Psoas muscle (tissue), 7 donors: ENCODE measurements at regions not wholly inside any gene's neighbourhood (a gene's known extent, or its start where the extent isn't known, plus 50 kb on each side); places are given as distances from the start of the nearest gene placed in this dataset.

ENCODE experiments used
- ATAC-seq, 4 donors: fragments of 200-7000 bp; cut with Tn5 transposase; one replicate each; pipeline ENCODE4 v1.9.1; 2020; ENCODE audit warnings: moderate library complexity in 3 of 4, mild to moderate bottlenecking in 2 of 4
- DNase-seq, 2 donors: peaks; one replicate each; pipeline ENCODE4 v3.0.0-alpha.2; 2020
- H3K27ac ChIP-seq: fragments of 200-600 bp; one replicate; pipeline ENCODE4 v1.8.0; 2022
- H3K27me3 ChIP-seq, 3 donors: fragments of 200-600 bp in 1 of 3; one replicate each; pipeline versions ENCODE4 v1.6.1 to v1.8.0; 2013 to 2022; ENCODE audit warnings: low read length in 2 of 3, mild to moderate bottlenecking in 2 of 3, moderate library complexity in 1 of 3; ENCODE audit not compliant: insufficient read depth in 3 of 3
- H3K36me3 ChIP-seq, 2 donors: fragments of 200-600 bp in 1 of 2; one replicate each; pipeline versions ENCODE4 v1.6.1 to v1.8.0; 2013 to 2022; ENCODE audit warnings: low read depth in 1 of 2, mild to moderate bottlenecking in 1 of 2, moderate library complexity in 1 of 2; ENCODE audit not compliant: insufficient read depth in 1 of 2
- H3K4me1 ChIP-seq: fragments of 200-600 bp; one replicate; pipeline ENCODE4 v1.8.0; 2022
- H3K4me3 ChIP-seq: fragments of 200-600 bp; one replicate; pipeline ENCODE4 v1.8.0; 2022; ENCODE audit warnings: mild to moderate bottlenecking
- H3K9me3 ChIP-seq: fragments of 200-600 bp; one replicate; pipeline ENCODE4 v1.8.0; 2022
- WGBS, 3 donors: extraction: QIAGEN DNeasy Blood & Tissue Kit; methylation state at CpG; one replicate each; pipeline versions ENCODE4 v1.1.6 to v1.1.7; 2013; 5-methylcytosine and 5-hydroxymethylcytosine counted together
- intact Hi-C, 2 donors: fragments of 100-400 bp; cut with DNase I; formaldehyde crosslinking; loops; one replicate each; pipeline versions ENCODE4 v1.11.0 to v1.14.2; 2022
- TF ChIP-seq, protein P1 (sequence below): fragments of 200-600 bp; IDR thresholded peaks from one replicate; pipeline ENCODE4 v1.8.0; 2022; ENCODE audit warnings: antibody characterized with exemption
- donor health status: healthy with polysubstance abuse.
- donor health status: DM: no; HTN: no; CAD: no; lungs with moderate emphysema.
- donor health status: Bipolar disorder and iron deficiency.
- donor health status: healthy.
- donor health status: DM: yes; HTN: yes; CAD: no.
- donor health status: DM: no; HTN: no; CAD: no.
- donor health status: DM: yes; HTN: yes; CAD: no.

DNA sequence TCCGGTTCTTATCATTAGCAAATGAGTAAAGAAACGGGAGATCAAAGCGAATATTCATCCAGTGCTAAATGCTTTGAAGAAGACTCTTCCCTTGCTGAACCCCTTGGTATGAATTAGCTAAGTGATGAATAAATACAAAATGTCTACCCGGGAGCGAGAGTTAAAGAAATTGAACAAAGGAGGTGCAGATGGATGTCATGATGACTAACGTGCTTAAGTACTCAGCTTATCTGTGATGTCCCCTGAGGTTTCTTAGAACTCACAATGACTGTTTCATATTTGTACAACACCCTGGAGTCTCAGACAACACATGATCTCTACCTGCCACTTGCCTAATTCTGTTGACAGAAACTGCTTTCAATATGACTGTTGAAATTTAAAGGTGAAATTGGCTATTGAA, 148.5 kb downstream of the TMEM200C start:
- no peaks in the 10 kb centered on the region for H3K9me3 ChIP-seq
- H3K4me1 ChIP-seq, result no peaks in the 10 kb centered on the region
- peaks cover 0 to 4% (median 0%) of the 10 kb centered on the region in 3 donors for H3K27me3 ChIP-seq
- ATAC-seq (no peak), DNase-seq (no peak)
- 57 to 59% (median 58%) methylated on average over 6 of the region's 6 CpGs for WGBS, 3 donors
- intact Hi-C loops, result no loop called here
- H3K4me3 ChIP-seq, result no peak overlapping the region
- H3K27ac ChIP-seq, result no peak overlapping the region
- no peaks in the 10 kb centered on the region for H3K36me3 ChIP-seq
- TF ChIP-seq, protein P1, sequence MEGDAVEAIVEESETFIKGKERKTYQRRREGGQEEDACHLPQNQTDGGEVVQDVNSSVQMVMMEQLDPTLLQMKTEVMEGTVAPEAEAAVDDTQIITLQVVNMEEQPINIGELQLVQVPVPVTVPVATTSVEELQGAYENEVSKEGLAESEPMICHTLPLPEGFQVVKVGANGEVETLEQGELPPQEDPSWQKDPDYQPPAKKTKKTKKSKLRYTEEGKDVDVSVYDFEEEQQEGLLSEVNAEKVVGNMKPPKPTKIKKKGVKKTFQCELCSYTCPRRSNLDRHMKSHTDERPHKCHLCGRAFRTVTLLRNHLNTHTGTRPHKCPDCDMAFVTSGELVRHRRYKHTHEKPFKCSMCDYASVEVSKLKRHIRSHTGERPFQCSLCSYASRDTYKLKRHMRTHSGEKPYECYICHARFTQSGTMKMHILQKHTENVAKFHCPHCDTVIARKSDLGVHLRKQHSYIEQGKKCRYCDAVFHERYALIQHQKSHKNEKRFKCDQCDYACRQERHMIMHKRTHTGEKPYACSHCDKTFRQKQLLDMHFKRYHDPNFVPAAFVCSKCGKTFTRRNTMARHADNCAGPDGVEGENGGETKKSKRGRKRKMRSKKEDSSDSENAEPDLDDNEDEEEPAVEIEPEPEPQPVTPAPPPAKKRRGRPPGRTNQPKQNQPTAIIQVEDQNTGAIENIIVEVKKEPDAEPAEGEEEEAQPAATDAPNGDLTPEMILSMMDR, result no peak

DNA sequence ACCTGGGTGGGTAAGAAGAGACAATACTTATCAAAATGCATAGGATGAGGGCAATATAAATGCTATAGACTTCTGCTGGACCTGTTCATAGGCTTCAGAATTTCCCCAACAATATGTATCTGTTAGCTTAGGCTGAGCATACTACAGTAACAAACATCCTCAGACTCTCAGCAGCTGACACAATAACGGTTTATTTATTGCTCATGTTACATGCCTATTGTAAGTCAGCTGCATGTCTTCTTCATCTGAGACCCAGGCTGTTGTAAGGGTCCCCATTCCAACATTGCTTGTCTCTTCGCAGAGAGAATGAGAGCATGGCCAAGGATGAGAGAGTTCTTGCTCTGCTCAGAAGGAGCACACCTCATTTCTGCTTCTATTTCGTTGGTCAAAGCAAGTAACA, 150.7 kb downstream of the TMEM200C start:
- H3K9me3 ChIP-seq, result no peaks in the 10 kb centered on the region
- H3K4me3 ChIP-seq, result no peak overlapping the region
- H3K36me3 ChIP-seq, result no peaks in the 10 kb centered on the region
- no peak overlapping the region for H3K27ac ChIP-seq
- TF ChIP-seq, protein P1, result no peak
- H3K27me3 ChIP-seq, result peaks cover 0 to 4% (median 0%) of the 10 kb centered on the region in 3 donors
- H3K4me1 ChIP-seq, result no peaks in the 10 kb centered on the region
- no peak for DNase-seq
- intact Hi-C loops, result no loop called here
- ATAC-seq, result no peak
- 54 to 56% (median 55%) methylated on average over 3 of the region's 3 CpGs for WGBS, 3 donors

DNA sequence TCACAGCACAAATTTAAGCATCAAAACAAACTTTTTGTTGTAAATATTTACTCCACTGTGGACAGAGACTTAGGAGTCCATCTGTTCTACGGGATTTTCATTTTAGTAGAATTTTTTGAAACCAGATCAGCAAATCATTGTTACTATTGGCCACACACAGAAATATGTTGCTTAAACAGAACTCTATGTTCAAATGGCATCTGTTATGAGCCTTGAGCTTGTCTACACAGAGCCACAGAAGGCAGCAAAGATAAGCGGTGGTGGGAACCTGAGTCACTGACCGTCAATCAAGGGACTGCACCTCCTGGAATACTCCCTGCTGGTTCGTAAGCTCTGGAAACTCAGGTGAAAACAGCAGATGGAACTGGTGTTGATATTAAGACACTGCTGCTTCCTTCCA, 156.8 kb downstream of the TMEM200C start:
- Histone ChIP-seq H3K4me3 (no peak overlapping the region), H3K27me3 (peaks cover 0 to 4% (median 0%) of the 10 kb centered on the region in 3 donors), H3K9me3 (no peaks in the 10 kb centered on the region), H3K4me1 (no peaks in the 10 kb centered on the region), H3K27ac (no peak overlapping the region), H3K36me3 (no peaks in the 10 kb centered on the region)
- DNase-seq, result no peak
- TF ChIP-seq, protein P1, result no peak
- 63 to 77% (median 68%) methylated on average over 4 of the region's 4 CpGs for WGBS, 3 donors
- intact Hi-C loops, result no loop called here
- ATAC-seq, result no peak

DNA sequence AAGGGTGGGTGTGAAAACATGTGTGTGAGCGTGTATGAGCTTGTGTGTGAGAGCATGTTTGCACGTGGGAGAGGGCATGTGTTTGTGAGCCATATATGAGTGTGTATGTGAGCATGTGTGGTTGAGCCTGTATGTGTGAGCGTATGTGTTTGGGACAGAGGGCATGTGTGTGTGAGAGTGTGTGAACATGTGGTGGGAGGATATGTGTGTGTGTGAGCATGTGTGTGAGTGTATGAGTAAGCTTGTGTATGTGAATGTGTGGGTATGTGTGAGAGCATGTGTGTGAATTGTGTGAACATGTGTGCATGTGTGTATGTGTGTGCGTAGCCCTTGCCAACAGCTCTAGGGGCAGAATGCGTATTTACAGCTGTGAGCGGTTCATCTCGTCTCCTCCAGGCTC, 163.0 kb downstream of the TMEM200C start:
- no peaks in the 10 kb centered on the region for H3K4me1 ChIP-seq
- WGBS, 3 donors, result 88 to 90% (median 90%) methylated on average over 7 of the region's 7 CpGs

More for the DNA sequence above, 163.0 kb downstream of the TMEM200C start:
- Histone ChIP-seq H3K9me3 (no peaks in the 10 kb centered on the region), H3K36me3 (no peaks in the 10 kb centered on the region), H3K4me3 (no peak overlapping the region), H3K27me3 (no peaks in the 10 kb centered on the region), H3K27ac (no peak overlapping the region)
- intact Hi-C loops, result no loop called here
- TF ChIP-seq, protein P1, result no peak
- ATAC-seq (no peak), DNase-seq (no peak)
